Colonic mucosa (tissue), 4 donors: ENCODE measurements at regions not wholly inside any gene's neighbourhood (a gene's known extent, or its start where the extent isn't known, plus 50 kb on each side); places are given as distances from the start of the nearest gene placed in this dataset.

ENCODE experiments used
- DNase-seq: peaks from one replicate; pipeline ENCODE4 v3.0.0-alpha.2; 2020
- H3K27ac ChIP-seq: fragments of 200-600 bp; one replicate; pipeline ENCODE4 v1.8.0; 2021
- H3K27me3 ChIP-seq: fragments of 200-600 bp; one replicate; pipeline ENCODE4 v1.8.0; 2021
- H3K36me3 ChIP-seq: fragments of 200-600 bp; one replicate; pipeline ENCODE4 v1.8.0; 2021
- H3K4me1 ChIP-seq: fragments of 200-600 bp; one replicate; pipeline ENCODE4 v1.8.0; 2021; ENCODE audit warnings: mild to moderate bottlenecking
- H3K4me3 ChIP-seq: fragments of 200-600 bp; one replicate; pipeline ENCODE4 v1.8.0; 2021
- H3K9ac ChIP-seq, 2 donors: one replicate each; pipeline ENCODE4 v1.7.0; 2013; ENCODE audit warnings: control low read depth in 2 of 2, low read depth in 2 of 2, low read length in 2 of 2
- H3K9me3 ChIP-seq: fragments of 200-600 bp; one replicate; pipeline ENCODE4 v1.8.0; 2021
- CTCF ChIP-seq: fragments of 200-600 bp; IDR thresholded peaks from one replicate; pipeline ENCODE4 v1.8.0; 2022; ENCODE audit warnings: antibody characterized with exemption, mild to moderate bottlenecking
- intact Hi-C: fragments of 100-400 bp; cut with DNase I; formaldehyde crosslinking; loops from one replicate; pipeline ENCODE4 v1.14.1; 2022
- donor health status: healthy.
- donor health status: DM: no; HTN: no; CAD: no.
- donor health status: DM: no; HTN: no; CAD: no.

- no peak for TF ChIP-seq CTCF
- intact Hi-C loops: no loop called here
Measured at GRCh38 chr2:66041902-66042657, 392.8 kb upstream of the MEIS1 start.

GRCh38 chr2:66036948-66037347 is 398.0 kb upstream of the MEIS1 start:
- no peaks in the 10 kb centered on the region for H3K4me1 ChIP-seq

More at GRCh38 chr2:66041902-66042657, 392.8 kb upstream of the MEIS1 start:
- Histone ChIP-seq H3K4me1 (no peaks in the 10 kb centered on the region), H3K27me3 (no peaks in the 10 kb centered on the region), H3K36me3 (no peaks in the 10 kb centered on the region), H3K27ac (no peak overlapping the region), H3K4me3 (no peak overlapping the region), H3K9me3 (no peaks in the 10 kb centered on the region), H3K9ac (no peak overlapping the region)
- DNase-seq: no peak

GRCh38 chr2:66034467-66034866 is 400.5 kb upstream of the MEIS1 start:
- no peak for DNase-seq
- no peaks in the 10 kb centered on the region for H3K27me3 ChIP-seq
- no peak overlapping the region for H3K27ac ChIP-seq
- no peak overlapping the region for H3K4me3 ChIP-seq
- no peaks in the 10 kb centered on the region for H3K36me3 ChIP-seq
- intact Hi-C loops: no loop called here
- H3K9me3 ChIP-seq: no peaks in the 10 kb centered on the region
- no peak overlapping the region for H3K9ac ChIP-seq
- TF ChIP-seq CTCF: no peak
- H3K4me1 ChIP-seq: no peaks in the 10 kb centered on the region

More at GRCh38 chr2:66036948-66037347, 398.0 kb upstream of the MEIS1 start:
- no peak for DNase-seq
- H3K27ac ChIP-seq: no peak overlapping the region
- H3K4me3 ChIP-seq: no peak overlapping the region
- no peaks in the 10 kb centered on the region for H3K36me3 ChIP-seq
- no peaks in the 10 kb centered on the region for H3K9me3 ChIP-seq
- no peak for TF ChIP-seq CTCF
- H3K27me3 ChIP-seq: no peaks in the 10 kb centered on the region
- no peak overlapping the region for H3K9ac ChIP-seq
- intact Hi-C loops: no loop called here

- intact Hi-C loops: no loop called here
- Histone ChIP-seq H3K4me1 (no peaks in the 10 kb centered on the region), H3K4me3 (no peak overlapping the region), H3K27me3 (no peaks in the 10 kb centered on the region), H3K27ac (no peak overlapping the region), H3K9ac (no peak overlapping the region), H3K36me3 (no peaks in the 10 kb centered on the region), H3K9me3 (no peaks in the 10 kb centered on the region)
- no peak for DNase-seq
- no peak for TF ChIP-seq CTCF
Measured at GRCh38 chr2:66032226-66032775, 402.6 kb upstream of the MEIS1 start.

- Histone ChIP-seq H3K27ac (no peak overlapping the region), H3K4me1 (no peaks in the 10 kb centered on the region), H3K9me3 (no peaks in the 10 kb centered on the region), H3K27me3 (no peaks in the 10 kb centered on the region), H3K9ac (no peak overlapping the region), H3K4me3 (no peak overlapping the region), H3K36me3 (no peaks in the 10 kb centered on the region)
- intact Hi-C loops: no loop called here
- TF ChIP-seq CTCF: no peak
- DNase-seq: no peak
Measured at GRCh38 chr2:66031236-66031635, 403.7 kb upstream of the MEIS1 start.
